ENCODE measurements at regions not wholly inside any gene's neighbourhood (a gene's known extent, or its start where the extent isn't known, plus 50 kb on each side); places are given as distances from the start of the nearest gene placed in this dataset.

DNA sequence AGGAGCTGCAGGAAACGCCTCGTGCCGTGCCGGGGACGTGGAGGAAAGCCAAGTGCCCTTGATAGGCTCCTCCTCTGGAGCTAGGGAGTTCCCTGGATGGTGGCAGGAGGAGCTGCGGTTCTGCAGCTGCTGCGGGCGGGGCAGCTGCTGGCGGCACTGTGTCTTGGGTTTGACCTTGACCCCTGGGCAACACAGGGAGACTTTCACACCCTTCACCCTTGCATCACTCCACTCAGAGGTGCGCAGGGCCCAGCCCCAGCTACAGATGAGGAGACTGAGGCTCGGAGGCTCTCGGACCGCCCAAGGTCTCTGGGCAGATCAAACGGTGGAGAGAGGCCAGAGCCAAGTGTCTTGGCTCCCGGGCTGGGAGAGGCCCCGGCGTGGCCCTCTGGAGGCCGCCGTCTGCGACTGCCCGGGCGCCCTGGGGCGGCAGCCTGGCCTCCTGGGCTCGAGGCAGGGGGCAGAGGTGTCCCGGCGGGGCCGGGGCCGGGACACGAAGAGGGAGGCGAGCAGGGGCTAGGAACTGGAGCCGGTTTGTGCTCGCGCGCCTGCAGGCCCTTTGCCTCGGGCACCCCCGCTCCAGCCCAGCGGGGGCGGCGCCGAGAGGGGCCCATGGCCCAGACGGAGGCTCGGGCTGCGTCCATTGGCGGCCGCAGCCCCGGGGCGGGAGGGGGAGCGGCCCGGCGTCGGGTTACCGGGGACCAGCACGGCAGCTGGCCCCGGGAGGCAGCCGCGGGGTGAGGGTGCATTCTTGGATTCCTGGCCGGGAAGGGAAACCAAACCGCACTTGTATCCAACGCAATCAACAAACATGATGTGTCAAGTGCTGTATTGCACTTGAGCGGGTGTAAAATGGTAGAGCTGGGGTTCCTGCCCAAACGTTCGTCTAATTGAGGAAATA lies 129.6 kb upstream of the SLC1A4 start (continued):
- TF ChIP-seq ZNF839 (CRISPR knock-in tag; IDR thresholded peaks at IDR 0.05; ENCODE audit: borderline replicate concordance) (no peak), SYNCRIP (IDR thresholded peaks at IDR 0.05; ENCODE audit: insufficient read depth, low read depth, low read length) (no peak), ZXDC (CRISPR knock-in tag; IDR thresholded peaks at IDR 0.05) (no peak), SNAPC4 (CRISPR knock-in tag; IDR thresholded peaks at IDR 0.05) (no peak), KDM6A (CRISPR knock-in tag; IDR thresholded peaks at IDR 0.05; ENCODE audit: low read depth) (no peak), ZHX2 (IDR thresholded peaks at IDR 0.05; ENCODE audit: low read depth) (no peak), ZHX2 (CRISPR knock-in tag; IDR thresholded peaks at IDR 0.05; ENCODE audit: borderline replicate concordance) (no peak), ZNF567 (CRISPR knock-in tag; IDR thresholded peaks at IDR 0.05; ENCODE audit: borderline replicate concordance) (no peak), GTF2F1 (IDR thresholded peaks at IDR 0.05; ENCODE audit: low read length) (no peak)
- TF ChIP-seq, protein P1, sequence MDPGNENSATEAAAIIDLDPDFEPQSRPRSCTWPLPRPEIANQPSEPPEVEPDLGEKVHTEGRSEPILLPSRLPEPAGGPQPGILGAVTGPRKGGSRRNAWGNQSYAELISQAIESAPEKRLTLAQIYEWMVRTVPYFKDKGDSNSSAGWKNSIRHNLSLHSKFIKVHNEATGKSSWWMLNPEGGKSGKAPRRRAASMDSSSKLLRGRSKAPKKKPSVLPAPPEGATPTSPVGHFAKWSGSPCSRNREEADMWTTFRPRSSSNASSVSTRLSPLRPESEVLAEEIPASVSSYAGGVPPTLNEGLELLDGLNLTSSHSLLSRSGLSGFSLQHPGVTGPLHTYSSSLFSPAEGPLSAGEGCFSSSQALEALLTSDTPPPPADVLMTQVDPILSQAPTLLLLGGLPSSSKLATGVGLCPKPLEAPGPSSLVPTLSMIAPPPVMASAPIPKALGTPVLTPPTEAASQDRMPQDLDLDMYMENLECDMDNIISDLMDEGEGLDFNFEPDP (CRISPR knock-in tag; conservative IDR thresholded peaks at IDR 0.05) = no peak
- TF ChIP-seq, protein P2, sequence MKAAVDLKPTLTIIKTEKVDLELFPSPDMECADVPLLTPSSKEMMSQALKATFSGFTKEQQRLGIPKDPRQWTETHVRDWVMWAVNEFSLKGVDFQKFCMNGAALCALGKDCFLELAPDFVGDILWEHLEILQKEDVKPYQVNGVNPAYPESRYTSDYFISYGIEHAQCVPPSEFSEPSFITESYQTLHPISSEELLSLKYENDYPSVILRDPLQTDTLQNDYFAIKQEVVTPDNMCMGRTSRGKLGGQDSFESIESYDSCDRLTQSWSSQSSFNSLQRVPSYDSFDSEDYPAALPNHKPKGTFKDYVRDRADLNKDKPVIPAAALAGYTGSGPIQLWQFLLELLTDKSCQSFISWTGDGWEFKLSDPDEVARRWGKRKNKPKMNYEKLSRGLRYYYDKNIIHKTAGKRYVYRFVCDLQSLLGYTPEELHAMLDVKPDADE (CRISPR knock-in tag; IDR thresholded peaks at IDR 0.05) = no peak

Measured in HepG2 (cell line).